Karpas-422 (cell line): ENCODE measurements at regions not wholly inside any gene's neighbourhood (a gene's known extent, or its start where the extent isn't known, plus 50 kb on each side); places are given as distances from the start of the nearest gene placed in this dataset.

ENCODE experiments used
- DNase-seq: peaks from one replicate; pipeline ENCODE4 v3.0.0-alpha.2; 2015
- H2AFZ ChIP-seq: fragments of 200-600 bp; sonication (generic); 2 replicates; pipeline ENCODE4 v1.6.1; 2014; ENCODE audit warnings: antibody characterized with exemption, low read length, mixed read lengths
- H3K27ac ChIP-seq: fragments of 200-600 bp; sonication (generic); 2 replicates; pipeline ENCODE4 v1.5.1; 2014; ENCODE audit warnings: mild to moderate bottlenecking, low read length, moderate library complexity
- H3K27me3 ChIP-seq: fragments of 200-600 bp; sonication (generic); 2 replicates; pipeline ENCODE4 v1.6.1; 2014; ENCODE audit warnings: low read length, mixed read lengths
- H3K36me3 ChIP-seq: fragments of 200-600 bp; sonication (generic); 2 replicates; pipeline ENCODE4 v1.6.1; 2014; ENCODE audit warnings: low read length, mixed read lengths; ENCODE audit not compliant: insufficient read depth
- H3K4me1 ChIP-seq: fragments of 200-600 bp; sonication (generic); 2 replicates; pipeline ENCODE4 v1.6.1; 2014; ENCODE audit warnings: mild to moderate bottlenecking, low read length, mixed read lengths
- H3K4me2 ChIP-seq: fragments of 200-600 bp; sonication (generic); 2 replicates; pipeline ENCODE4 v1.6.1; 2014; ENCODE audit warnings: low read length, low read depth, mild to moderate bottlenecking; ENCODE audit not compliant: poor library complexity, severe bottlenecking
- H3K4me3 ChIP-seq: fragments of 200-600 bp; sonication (generic); 2 replicates; pipeline ENCODE4 v1.5.1; 2014; ENCODE audit warnings: mild to moderate bottlenecking, antibody characterized with exemption, low read length, mixed read lengths
- H3K79me2 ChIP-seq: fragments of 200-600 bp; sonication (generic); 2 replicates; pipeline ENCODE4 v1.6.1; 2014; ENCODE audit warnings: mild to moderate bottlenecking, low read length, mixed read lengths
- H3K9ac ChIP-seq: fragments of 200-600 bp; sonication (generic); 2 replicates; pipeline ENCODE4 v1.6.0; 2014; ENCODE audit warnings: low read length
- H3K9me2 ChIP-seq: fragments of 200-600 bp; sonication (generic), shearing (Covaris generic); replicated peaks from 2 replicates; pipeline ENCODE4 v1.6.0; 2014; ENCODE audit warnings: mild to moderate bottlenecking, low read length, moderate library complexity; ENCODE audit not compliant: insufficient read depth
- H3K9me3 ChIP-seq: fragments of 300-700, 200-600 bp; sonication (generic); 2 replicates; pipeline ENCODE4 v1.6.1; 2014; ENCODE audit warnings: low read length, mixed read lengths
- H4K20me1 ChIP-seq: fragments of 200-600 bp; sonication (generic); 2 replicates; pipeline ENCODE4 v1.6.1; 2014; ENCODE audit warnings: mild to moderate bottlenecking, antibody characterized with exemption, low read length, low read depth; ENCODE audit not compliant: insufficient read depth

DNA sequence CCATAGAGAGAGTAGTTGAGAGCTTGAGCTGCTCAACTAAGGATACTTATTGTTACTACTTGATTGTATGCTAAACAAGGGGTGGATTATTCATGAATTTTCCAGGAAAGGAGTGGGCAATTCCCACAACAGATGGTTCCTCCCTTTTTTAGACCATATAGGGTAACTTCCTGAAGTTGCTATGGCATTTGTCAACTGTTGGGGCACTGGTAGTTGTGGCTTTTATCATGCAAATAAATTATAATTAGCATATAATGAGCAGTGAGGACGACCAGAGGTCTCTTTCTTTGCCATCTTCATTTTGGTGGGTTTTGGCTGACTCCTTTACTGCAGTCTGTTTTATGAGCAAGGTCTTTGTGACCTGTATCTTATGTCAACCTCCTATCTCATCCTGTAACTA, 1403.5 kb upstream of the PABPC4L start:
- Histone ChIP-seq H3K79me2 (no peaks in the 10 kb centered on the region), H3K9me2 (no peaks in the 10 kb centered on the region), H3K9me3 (peaks cover 3% of the 10 kb centered on the region), H3K27ac (no peak overlapping the region), H3K4me1 (no peaks in the 10 kb centered on the region), H2AFZ (no peak overlapping the region), H3K36me3 (no peaks in the 10 kb centered on the region), H3K4me3 (no peak overlapping the region), H4K20me1 (no peaks in the 10 kb centered on the region), H3K27me3 (no peaks in the 10 kb centered on the region), H3K9ac (no peak overlapping the region), H3K4me2 (no peak overlapping the region)
- no peak for DNase-seq

DNA sequence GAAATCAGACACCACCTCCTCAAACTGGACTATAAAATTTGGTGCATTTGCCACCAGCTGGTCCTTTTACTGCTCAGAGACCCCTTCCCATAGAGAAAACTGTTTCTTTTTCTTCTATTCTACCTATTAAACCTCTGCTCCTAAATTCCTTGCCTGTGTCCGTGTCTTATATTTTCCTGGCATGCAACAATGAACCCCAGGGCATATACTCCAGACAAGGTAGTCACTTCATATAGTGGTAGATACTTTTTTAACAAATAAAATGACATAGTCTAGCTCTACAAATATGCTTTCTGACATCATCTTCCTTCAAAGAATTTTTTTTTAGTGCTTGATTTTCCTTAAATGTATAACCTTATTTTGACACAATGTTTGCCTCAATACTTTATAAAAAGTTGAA, 1402.9 kb upstream of the PABPC4L start:
- Histone ChIP-seq H3K4me1 (no peaks in the 10 kb centered on the region), H2AFZ (no peak overlapping the region), H3K9ac (no peak overlapping the region), H3K27me3 (no peaks in the 10 kb centered on the region), H3K79me2 (no peaks in the 10 kb centered on the region), H4K20me1 (no peaks in the 10 kb centered on the region), H3K9me2 (no peaks in the 10 kb centered on the region), H3K36me3 (no peaks in the 10 kb centered on the region), H3K4me2 (no peak overlapping the region), H3K9me3 (peaks cover 7% of the 10 kb centered on the region), H3K27ac (no peak overlapping the region), H3K4me3 (no peak overlapping the region)
- DNase-seq: no peak

DNA sequence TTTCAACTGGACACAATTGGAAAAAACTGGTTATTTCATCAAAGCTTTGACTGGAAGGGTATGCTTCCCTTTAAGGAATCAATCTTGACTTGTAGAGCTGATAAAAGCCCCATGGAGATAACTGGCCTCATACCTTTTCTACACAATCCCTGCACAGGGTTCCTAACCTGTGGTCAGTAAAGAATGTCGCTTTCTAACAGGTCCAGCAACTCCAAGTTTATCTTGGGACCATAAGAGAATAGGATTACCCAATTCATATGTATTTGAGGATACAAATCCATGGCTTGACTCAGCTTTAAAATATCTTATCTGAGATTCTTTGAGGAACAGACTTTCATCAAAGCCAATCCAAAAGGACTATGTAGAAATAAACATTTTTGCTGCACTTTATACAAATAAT, 1399.8 kb upstream of the PABPC4L start:
- H4K20me1 ChIP-seq: no peaks in the 10 kb centered on the region
- H3K4me3 ChIP-seq: no peak overlapping the region
- H3K27me3 ChIP-seq: no peaks in the 10 kb centered on the region
- H3K9ac ChIP-seq: no peak overlapping the region
- no peak overlapping the region for H2AFZ ChIP-seq
- H3K79me2 ChIP-seq: no peaks in the 10 kb centered on the region
- no peaks in the 10 kb centered on the region for H3K9me2 ChIP-seq
- no peaks in the 10 kb centered on the region for H3K4me1 ChIP-seq
- peaks cover 17% of the 10 kb centered on the region for H3K9me3 ChIP-seq
- H3K27ac ChIP-seq: no peak overlapping the region
- H3K36me3 ChIP-seq: no peaks in the 10 kb centered on the region
- no peak overlapping the region for H3K4me2 ChIP-seq
- DNase-seq: no peak

DNA sequence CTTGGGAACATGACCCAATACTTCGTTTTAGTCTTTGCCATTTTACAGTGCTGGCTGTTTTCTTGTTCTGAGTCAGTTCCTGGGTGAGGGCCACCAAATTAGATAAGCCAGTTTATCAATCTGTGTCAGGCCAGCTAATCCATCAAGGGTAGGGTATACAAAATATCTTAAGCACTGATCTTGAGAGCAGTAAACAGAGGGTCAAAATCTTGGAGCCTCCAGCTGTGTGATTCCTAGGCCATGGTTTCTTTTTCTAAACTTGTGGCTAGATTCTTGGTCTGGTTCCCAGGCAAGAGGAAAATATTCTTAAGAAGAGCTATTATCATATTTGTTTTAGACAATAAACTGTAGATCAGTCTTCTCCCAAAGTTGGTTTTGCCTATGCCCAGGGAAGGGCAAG, 1396.6 kb upstream of the PABPC4L start:
- Histone ChIP-seq H3K36me3 (no peaks in the 10 kb centered on the region), H3K4me1 (no peaks in the 10 kb centered on the region), H3K79me2 (no peaks in the 10 kb centered on the region), H3K4me3 (no peak overlapping the region), H2AFZ (no peak overlapping the region), H3K27me3 (no peaks in the 10 kb centered on the region), H3K4me2 (no peak overlapping the region), H3K9ac (no peak overlapping the region), H3K27ac (no peak overlapping the region), H4K20me1 (no peaks in the 10 kb centered on the region), H3K9me2 (no peaks in the 10 kb centered on the region), H3K9me3 (peaks cover 20% of the 10 kb centered on the region)
- no peak for DNase-seq

DNA sequence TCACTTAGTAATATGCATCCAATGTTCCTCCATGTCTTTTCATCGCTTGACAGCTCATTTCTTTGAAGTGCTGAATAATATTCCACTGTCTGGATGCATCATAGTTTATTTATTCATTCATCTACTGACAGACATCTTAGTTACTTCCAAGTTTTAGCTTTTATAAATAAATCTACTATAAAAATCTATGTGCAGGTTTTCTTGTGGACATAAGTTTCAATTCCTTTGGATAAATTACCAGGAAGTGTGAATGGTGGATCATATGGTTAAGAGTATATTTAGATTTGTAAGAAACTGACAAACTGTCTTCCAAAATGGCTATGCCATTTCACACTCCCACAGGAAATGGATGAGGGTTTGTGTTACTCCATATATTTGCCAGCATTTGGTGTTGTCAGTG, 1392.9 kb upstream of the PABPC4L start:
- Histone ChIP-seq H3K27me3 (no peaks in the 10 kb centered on the region), H3K9me2 (no peaks in the 10 kb centered on the region), H4K20me1 (no peaks in the 10 kb centered on the region), H3K9me3 (peaks cover 13% of the 10 kb centered on the region), H3K27ac (no peak overlapping the region), H3K9ac (no peak overlapping the region), H3K4me2 (no peak overlapping the region), H3K79me2 (no peaks in the 10 kb centered on the region), H3K4me1 (no peaks in the 10 kb centered on the region), H2AFZ (no peak overlapping the region), H3K36me3 (no peaks in the 10 kb centered on the region), H3K4me3 (no peak overlapping the region)
- no peak for DNase-seq

DNA sequence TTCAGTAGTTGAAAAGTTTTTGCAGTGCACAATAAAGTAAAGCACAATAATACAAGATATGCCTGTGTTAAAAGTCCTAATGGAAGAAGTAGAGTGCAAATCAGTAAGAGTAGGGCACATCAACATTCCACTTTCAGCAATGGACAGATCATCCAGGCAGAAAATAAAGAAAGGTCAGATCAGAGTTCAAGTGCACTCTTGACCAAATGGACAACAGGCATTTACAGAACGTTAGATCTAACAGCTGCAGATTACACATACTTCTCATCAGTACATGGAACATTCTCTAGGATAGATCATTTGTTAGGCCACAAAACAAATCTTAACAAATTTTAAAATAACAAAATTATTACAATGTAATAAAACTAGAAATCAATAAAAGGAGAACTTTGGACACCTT, 1373.5 kb upstream of the PABPC4L start:
- Histone ChIP-seq H3K9me3 (peaks cover 14% of the 10 kb centered on the region), H3K79me2 (no peaks in the 10 kb centered on the region), H3K27me3 (no peaks in the 10 kb centered on the region), H3K9ac (no peak overlapping the region), H3K4me2 (no peak overlapping the region), H2AFZ (no peak overlapping the region), H3K4me3 (no peak overlapping the region), H3K4me1 (no peaks in the 10 kb centered on the region), H3K36me3 (no peaks in the 10 kb centered on the region), H3K27ac (no peak overlapping the region), H4K20me1 (no peaks in the 10 kb centered on the region), H3K9me2 (no peaks in the 10 kb centered on the region)
- no peak for DNase-seq

DNA sequence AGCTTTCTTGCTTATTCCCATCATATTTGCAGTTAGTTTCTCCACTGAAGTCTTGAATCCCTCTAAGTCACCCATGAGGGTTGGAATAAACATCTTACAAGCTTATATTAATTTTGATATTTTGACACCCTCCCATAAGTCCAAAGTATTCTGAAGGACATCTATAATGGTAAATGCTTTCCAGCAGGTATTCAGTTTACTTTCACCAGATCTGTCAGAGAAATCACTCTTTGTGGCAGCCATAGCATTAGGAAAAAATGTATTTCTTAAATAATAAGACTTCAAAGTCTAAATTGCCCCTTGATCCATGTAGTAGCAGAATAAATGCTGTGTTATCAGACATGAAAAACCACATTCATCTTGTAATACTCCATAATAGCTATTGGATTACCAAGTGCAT, 1371.7 kb upstream of the PABPC4L start:
- no peak overlapping the region for H3K9ac ChIP-seq

DNA sequence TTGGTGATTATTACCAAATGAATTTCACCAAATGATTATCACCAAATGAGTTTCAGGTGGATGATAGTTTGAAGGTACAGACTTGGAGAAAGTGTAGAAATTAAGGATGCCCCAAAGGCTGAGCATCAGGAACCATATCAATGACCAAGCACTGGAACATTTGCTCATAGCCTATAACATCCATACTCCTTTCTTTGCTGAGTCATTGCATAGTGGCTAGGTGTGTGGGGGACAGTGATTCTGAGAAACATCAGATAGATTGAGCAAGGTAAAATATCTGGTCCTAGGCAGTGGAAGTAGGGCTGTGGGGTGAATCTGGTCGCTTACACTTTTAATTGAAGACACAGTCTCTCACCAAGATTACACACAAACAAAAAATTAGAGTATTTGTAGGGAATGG, 1362.5 kb upstream of the PABPC4L start:
- peak; percentile 27 for DNase-seq
- Histone ChIP-seq H3K27me3 (no peaks in the 10 kb centered on the region), H2AFZ (no peak overlapping the region), H3K27ac (no peak overlapping the region), H3K4me3 (no peak overlapping the region), H3K9me2 (no peaks in the 10 kb centered on the region), H3K9ac (no peak overlapping the region), H3K79me2 (no peaks in the 10 kb centered on the region), H3K4me1 (no peaks in the 10 kb centered on the region), H4K20me1 (no peaks in the 10 kb centered on the region), H3K36me3 (no peaks in the 10 kb centered on the region), H3K4me2 (no peak overlapping the region), H3K9me3 (peaks cover 7% of the 10 kb centered on the region)

More for the DNA sequence above, 1371.7 kb upstream of the PABPC4L start:
- Histone ChIP-seq H3K27me3 (no peaks in the 10 kb centered on the region), H2AFZ (no peak overlapping the region), H3K4me1 (no peaks in the 10 kb centered on the region), H3K9me2 (no peaks in the 10 kb centered on the region), H3K36me3 (no peaks in the 10 kb centered on the region), H3K4me2 (no peak overlapping the region), H3K4me3 (no peak overlapping the region), H3K27ac (no peak overlapping the region), H3K79me2 (no peaks in the 10 kb centered on the region), H3K9me3 (peaks cover 10% of the 10 kb centered on the region), H4K20me1 (no peaks in the 10 kb centered on the region)
- no peak for DNase-seq

DNA sequence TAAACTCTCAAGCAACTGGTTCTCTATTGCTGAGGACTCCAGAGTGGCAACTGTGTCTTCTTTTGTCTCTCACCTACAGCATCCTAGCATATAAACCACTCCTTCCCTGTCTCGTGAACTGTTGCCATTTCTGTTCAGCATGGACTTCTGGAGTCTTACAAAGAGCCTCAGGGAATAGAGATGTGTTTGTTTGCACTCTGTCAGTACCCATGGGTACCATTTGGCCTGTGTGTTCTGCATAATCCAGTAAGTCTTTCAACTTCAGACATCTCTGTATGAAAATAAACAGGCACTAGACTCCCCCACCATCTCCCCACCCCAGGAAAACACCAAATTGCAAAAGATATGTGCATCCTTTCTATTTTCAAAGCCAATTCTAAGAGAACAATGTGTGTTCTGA, 1351.6 kb upstream of the PABPC4L start:
- H3K27me3 ChIP-seq: no peaks in the 10 kb centered on the region
- no peaks in the 10 kb centered on the region for H3K79me2 ChIP-seq
- DNase-seq: no peak
- no peak overlapping the region for H3K9ac ChIP-seq
- no peak overlapping the region for H2AFZ ChIP-seq
- H3K4me1 ChIP-seq: no peaks in the 10 kb centered on the region
- H3K4me2 ChIP-seq: no peak overlapping the region
- H3K9me3 ChIP-seq: peaks cover 18% of the 10 kb centered on the region; the same call in 1 of the 2 replicates
- no peaks in the 10 kb centered on the region for H3K36me3 ChIP-seq
- no peaks in the 10 kb centered on the region for H4K20me1 ChIP-seq
- H3K4me3 ChIP-seq: no peak overlapping the region
- H3K9me2 ChIP-seq: no peaks in the 10 kb centered on the region
- H3K27ac ChIP-seq: no peak overlapping the region
